M059J (cell line): ENCODE measurements at regions not wholly inside any gene's neighbourhood (a gene's known extent, or its start where the extent isn't known, plus 50 kb on each side); places are given as distances from the start of the nearest gene placed in this dataset.
"Not testable (repeated sequence)": the region's sequence is repeated elsewhere in the genome, so short reads cannot be mapped to it uniquely, and the experiment has no call there.

Source experiments
- DNase-seq: peaks from one replicate; pipeline ENCODE4 v3.0.0-alpha.2; 2012; ENCODE audit warnings: low read depth

DNA sequence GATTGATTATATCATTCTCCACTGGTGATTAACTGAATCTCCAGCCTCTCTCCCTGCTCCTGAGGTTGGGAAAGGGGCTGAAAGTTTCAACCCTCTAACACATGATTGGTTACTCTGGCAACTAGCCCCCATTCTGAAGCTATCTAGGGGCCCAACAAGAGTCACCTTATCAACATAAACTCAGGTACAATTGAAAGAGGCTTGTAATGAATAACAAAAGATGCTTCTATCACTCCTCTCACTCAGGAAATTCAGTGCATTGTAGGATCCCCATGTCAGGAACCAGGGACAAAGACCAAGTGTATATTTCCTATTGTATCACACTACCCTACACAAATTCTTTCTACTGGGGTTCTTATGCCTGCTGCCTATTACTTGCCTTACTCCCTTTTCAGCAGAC lies 123.9 kb upstream of the SLC13A1 start:
- no peak for DNase-seq

DNA sequence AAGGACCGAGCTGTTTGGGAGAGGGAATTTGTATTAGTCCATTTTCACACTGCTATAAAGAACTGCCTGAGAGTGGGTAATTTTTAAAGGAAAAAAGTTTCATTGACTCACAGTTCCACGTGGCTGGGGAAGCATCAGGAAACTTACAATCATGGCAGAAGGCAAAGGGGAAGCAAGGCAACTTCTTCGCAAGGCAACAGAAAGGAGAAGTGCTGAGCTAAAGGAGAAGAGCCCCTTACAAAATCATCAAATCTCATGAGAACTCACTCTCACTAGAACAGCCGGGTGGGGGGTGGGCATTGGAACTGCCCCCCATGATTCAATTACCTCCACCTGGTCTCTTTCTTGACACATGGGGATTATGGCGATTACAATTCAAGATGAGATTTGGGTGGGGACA lies 121.8 kb upstream of the SLC13A1 start:
- not testable (repeated sequence) for DNase-seq

DNA sequence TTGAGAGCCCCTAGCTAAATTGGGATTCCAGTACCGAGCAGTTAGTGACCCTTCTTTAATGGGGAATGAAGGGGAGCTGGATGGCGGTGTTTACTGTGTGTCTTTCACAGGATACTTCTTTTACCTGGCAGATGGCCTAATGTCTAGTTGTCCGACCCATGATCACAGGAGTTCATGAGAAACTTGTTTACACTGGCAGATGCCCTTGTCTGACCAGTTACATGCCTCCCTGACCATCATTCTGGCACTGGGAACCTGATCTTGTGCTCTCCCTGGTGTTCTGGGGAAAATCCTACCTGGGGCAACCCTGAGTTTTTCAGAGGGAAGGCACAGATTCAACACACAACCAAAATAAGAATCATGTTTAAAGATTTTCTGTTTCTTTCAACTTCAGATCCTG lies 120.1 kb upstream of the SLC13A1 start:
- DNase-seq = no peak

DNA sequence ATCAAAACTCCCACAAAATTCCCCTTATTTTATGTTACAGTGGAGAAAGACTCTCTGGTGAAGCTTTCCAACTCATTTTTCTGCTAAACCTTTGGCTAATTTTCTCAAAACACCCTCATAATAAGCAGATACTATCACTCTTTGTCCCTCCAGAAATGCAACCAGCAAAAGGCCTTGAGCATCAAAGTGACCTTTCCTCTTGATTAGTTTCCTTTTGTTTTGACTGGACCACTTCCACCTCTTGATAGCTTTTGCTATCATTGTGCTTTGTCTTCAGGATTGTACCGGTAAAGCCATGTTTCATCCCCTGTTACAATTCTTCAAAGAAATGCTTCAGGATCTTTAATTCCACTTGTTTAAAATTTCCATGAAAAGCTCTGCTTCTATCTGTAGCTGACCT lies 115.1 kb upstream of the SLC13A1 start:
- no peak for DNase-seq

DNA sequence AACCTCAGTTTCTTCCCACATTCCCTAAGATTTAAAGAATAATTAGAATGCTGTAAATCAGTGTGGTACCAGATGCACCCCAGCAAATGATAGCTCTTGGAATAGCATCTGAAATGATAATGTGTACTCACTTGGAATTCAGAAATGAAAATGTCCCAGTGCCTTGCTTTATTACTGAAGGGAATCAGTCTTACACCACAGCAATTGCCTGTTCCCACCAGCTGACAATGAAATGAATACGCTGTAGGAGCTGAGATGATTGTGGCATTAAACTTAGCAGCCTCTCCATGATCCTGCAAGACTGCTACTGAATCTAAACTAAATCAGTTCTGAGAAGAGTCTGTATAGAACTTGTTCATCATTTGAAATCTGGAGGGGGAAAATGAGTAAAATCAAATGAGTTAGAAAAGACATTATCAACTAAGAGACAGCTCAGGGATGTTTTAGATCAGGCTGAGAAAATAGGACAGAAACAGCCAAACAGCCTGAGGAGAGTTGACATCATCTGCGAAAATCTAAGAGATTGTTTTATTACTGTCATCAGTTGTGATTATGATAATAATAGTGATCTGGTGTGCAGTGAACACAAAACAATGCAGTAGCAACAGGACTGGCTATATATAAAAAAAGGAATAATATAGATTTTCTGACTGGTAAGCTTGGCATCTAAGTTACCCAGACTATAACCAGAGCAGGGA lies 108.6 kb upstream of the SLC13A1 start:
- no peak for DNase-seq

DNA sequence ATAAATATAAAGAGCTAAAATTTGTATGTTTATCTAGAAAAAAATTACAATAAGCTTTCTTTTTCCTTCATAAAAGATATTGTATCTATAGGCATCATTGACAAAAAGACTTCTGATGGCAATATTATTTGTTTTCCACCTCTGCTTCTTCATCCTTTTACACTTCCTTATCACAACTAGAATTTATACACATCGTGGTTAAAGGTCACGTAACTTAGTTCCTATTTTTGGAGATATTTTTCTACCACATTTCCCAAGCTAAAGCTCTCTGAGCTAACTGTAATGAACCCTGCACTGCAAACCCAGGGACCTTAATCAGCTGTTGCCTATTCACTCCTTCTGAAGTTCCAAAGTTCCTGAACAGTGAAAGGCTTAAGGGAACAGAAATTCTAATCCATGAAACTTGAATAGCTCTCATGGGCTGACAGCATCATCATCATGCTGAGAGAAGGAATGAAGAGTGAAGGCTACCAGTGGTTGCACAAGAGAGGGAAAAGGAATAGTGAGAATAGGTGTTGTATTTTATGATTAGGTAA lies 106.1 kb upstream of the SLC13A1 start:
- DNase-seq = no peak

DNA sequence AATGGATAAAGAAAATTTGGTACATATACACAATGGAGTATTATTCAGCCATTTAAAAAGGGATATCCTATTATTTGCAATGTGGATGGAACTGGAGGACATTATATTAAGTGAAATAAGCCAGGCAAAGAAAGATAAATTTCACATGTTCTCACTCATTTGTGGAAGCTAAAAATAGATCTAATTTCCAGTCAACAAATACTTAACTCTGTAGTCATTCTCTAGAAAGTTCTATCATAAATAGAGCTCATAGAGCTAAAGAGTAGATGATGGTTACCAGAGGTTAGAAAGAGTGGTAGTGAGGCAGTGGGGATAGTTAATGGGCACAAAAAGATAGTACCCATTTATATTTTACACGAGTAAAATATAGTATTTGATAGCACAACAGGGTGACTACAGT lies 104.2 kb upstream of the SLC13A1 start:
- DNase-seq = no peak

DNA sequence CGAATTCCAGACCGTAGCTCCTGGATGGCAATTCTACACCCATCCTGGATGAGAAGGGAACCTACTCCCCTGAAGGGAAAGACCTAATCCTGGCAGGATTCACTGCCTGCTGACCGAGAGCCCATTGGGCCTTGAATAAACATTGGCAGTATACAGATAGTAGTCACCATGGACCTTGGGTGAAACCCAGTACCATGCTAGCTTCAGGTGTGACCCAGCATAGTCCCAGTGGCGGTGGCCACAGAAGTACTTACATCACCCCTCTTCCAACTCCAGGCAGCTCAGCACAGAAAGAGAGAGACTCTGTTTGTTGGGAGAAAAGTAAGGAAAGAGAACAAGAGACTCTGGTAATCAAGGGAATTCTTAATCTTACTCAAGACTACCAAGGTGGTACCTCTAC lies 97.2 kb upstream of the SLC13A1 start:
- no peak for DNase-seq

DNA sequence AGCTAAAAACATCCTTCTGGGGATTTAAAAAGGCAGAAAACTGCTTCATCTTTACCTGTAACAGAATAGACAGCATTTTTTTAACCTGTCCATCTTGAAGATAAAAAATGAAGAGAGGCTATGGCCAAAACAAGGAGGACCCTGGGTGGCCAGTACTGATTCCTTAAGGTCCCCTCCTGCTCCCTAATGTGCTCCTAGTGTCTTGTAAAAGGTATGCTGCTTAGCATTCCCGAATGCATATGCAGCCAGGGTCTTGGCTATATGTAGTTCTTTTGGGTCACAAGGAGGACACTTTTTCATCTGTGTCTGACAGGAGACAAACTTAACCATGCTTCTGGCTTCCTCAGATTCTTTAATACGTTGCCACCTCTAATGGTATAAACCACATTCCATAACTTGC lies 93.9 kb upstream of the SLC13A1 start:
- DNase-seq = no peak

DNA sequence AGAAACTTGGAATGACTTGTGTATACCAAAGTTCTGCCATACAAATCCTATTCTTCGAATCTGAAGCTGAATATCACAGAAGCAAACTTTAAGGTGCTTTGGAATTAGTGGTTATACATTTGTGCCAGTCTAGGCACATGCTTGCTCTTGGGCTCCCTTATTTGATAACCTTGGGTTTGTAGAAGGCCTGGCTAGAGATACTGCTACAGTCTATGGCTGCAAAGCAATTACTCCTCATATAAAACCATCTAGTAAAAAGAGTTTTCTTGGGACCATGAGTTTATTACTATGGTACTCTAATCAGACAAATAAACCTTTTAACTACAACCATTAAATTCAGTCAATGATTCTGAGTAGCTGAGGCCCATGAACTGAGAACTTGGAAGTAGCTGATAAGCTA lies 92.5 kb upstream of the SLC13A1 start:
- no peak for DNase-seq

DNA sequence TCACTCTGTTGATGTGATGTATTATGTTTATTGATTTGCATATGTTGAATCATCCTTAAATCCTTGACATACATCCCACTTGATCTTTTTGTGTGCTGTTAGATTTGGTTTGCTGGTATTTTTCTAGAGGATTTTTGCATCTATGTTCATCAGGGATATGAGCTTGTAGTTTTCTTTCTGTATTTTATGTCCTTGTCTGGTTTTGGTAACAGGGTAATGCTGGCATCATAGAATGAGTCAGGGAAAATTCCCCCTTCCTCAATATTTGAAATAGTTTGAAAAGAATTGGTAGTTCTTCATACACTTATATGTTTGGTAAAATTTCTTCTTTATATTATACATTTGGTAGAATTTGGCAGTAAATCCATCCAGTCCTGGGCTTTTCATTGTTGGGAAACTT lies 89.4 kb upstream of the SLC13A1 start:
- no peak for DNase-seq

DNA sequence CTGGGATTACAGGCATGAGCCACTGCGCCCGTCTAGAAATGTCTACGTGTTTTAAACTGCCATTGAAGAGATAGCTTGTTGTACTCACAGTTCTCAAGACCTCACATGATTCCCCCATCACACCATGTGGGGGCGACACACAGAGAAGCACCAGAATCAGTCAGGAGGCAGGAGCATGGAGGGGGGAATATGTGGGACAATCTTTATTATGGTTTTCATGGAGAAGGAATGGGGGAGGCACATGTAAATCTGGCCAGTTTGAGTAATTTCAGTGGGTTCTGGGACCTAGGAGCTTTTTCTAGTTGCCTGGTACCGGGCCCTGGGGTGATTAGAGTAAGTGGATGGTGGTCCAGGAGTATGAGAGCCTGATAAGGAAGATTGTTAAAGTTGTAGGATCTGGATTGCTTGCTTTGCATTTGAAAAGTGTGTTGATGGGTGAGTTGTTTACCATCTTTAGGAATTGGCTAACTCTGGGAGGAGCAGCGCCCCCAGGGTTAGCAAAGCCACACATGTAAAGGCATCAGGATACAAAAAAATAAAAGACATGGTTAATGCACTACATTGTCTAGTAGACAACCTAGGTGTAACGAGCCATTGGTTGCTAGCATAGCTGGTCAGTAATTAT lies 85.4 kb upstream of the SLC13A1 start:
- DNase-seq = no peak

DNA sequence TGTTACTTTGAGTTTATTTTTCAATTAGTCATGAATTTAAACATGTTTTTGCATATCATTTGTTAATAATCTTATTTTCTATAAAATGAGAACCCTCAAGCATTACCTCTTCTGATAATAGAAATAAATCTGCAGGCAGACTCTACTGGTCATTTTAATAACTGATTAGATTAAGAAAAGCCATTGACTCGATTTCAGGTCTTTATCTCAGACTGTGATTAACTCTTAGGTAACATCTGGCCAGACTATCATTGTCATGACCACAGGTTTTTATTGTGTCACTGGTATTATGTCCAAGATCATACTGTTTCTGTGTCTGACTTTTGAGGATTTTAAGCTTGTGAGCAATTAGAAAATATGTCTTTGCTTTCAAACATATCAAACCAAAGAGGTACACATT lies 83.6 kb upstream of the SLC13A1 start:
- DNase-seq = no peak

DNA sequence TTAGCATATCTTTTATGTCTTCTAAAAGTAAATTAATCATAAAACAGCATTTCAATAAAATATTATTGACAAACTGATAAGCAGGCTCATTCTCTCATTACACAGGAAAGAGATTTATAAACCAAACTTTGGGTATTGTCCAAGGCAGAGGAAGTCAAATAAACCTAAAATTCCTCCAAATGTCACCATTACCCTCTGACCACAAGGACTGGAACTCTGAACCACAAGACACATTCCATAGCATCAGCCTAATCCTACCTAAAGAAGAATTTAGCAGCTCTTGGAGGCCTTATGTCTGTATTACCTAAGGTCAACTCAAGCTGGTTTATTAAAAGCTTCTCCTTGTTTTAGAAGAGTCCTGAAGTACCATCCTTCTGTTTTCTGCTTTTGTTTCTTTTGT lies 82.4 kb upstream of the SLC13A1 start:
- no peak for DNase-seq

DNA sequence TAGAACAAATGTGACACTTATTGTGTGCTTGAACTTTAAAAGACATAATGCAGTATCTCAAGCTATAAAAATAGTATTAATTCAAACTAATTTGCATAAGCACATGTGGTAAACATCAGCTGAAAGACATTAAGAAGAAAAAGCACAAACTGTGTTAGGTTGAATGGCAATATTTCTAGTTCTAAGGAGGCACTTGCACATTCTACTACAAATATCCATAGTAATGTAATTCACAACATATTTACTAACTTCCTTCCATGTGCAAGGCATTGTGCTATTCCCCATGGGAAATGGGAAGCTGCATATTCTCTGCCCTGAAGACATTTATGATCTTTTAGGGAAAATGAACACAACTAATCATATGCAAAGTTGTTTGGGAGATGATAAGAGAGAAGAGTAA lies 80.2 kb upstream of the SLC13A1 start:
- no peak for DNase-seq

DNA sequence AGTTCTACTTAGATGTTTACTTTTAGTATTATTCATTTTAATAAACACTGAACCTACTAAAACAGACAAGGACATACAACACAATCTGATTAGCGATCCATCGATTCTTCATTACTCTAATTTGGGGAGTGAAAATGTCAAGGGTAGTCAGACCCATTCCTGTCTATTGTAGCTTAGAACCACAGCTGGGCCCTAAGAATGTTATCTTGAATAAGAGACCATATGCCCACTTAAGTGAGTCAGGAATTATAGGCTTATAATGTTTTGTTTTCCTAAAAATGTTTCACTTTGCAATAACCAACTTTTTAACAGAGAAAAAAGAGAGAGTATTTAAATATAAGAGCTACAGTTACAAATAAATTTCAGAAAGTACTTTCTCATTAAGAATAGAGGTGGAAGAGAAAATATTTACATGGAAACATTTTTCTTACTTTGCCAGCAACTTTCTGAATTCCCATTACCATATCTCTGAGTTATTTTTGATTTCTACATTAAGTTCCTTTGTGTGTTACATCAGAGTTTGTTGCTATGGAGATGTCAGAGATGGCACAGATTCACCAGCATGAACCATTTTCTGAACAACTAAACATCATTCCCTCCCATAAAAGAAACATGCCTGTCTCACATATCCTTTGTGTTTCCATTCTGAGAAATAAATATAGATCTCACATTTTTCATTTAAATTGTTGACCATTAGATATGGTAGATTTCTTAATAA lies 75.4 kb upstream of the SLC13A1 start:
- DNase-seq = no peak

DNA sequence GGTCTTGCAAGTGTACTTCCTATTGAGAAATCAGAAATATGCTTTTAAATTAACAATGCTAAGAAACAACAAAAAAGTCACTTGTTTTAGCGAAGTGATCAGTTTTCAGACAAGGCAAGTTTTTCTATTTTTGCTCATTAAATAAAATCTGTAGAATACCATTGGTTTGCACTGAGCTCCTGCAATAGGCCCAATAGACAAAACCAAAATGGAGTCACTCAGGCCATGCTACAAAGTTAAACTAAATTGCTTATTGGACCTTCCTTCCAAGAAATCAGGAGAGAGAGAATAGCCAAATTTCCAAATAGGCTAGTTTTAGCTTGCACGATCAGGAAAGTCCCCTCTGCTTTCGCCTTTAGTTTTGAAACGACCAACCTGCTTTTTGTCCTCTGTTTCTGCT lies 73.4 kb upstream of the SLC13A1 start:
- no peak for DNase-seq

DNA sequence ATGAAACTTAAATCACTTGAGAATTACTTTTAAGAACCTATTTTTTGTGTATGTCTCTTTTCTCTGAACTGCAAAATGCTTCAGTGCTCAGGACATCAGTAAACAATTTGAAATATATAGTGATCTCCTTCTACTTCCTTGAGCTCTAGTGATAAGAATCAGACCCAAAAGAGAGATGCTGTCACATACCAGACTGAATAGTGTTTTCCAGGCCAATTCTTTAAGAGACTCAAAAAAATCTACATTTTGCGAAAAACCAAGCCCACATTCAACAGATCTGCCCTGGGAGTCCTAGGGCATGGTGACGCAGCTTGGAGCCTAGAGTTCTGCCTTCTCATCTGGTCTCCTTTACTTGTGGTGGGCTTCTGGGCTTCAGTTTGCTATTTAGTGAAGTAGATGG lies 72.1 kb upstream of the SLC13A1 start:
- DNase-seq = no peak

DNA sequence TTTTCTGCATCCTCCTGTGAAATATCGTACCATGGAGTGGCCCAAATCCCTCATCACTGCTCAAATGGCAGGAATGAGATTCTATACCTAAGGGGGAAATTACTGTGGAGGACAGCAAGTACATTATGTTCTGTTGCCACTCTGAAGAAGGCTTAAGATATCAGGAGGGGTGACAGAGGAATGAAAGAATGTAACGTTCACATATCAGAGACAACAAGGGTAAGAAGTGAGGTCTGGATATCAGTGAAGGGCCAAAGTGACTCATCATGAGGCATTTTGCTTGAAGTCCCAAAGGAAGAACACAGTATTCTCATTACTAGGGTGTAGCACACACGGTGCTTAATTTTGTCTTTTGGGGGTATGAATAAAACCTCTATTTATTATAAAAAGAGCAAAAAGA lies 71.5 kb upstream of the SLC13A1 start:
- no peak for DNase-seq

DNA sequence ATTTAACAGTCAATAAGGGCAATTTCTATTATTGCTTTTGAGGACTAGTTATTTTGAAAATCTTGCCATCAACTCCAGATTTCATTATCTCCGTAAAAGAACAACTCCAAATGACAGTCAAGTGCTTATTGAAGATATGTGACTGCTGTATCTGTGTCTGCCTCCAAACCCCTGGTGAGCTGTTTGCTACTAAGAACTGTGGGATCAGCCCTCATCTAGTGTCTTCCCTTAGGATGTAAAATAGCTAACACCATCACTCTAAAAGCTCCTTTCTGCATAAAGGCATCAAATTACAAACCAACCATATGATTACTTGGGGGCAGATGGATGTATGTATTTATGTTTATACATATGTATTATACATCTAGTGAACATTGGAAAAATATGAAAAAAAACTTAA lies 70.8 kb upstream of the SLC13A1 start:
- DNase-seq = no peak

DNA sequence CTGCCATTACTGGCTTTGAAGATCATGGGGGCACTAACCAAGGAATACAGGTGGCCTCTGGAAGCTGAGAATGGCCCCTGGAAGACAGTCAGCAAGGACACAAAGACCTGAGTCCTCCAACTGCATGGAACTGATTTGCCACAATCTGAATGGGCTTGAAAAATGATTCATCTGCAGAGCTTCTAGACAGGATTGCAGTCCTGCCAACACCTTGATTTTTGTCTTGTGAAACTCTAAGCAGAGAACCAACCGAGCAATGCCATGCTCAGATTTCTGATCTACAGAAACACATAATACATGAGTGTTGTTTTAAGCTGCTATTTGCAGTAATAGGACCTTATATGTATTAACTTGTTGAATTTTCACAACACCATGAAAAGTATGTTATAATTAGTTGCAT lies 66.1 kb upstream of the SLC13A1 start:
- no peak for DNase-seq

DNA sequence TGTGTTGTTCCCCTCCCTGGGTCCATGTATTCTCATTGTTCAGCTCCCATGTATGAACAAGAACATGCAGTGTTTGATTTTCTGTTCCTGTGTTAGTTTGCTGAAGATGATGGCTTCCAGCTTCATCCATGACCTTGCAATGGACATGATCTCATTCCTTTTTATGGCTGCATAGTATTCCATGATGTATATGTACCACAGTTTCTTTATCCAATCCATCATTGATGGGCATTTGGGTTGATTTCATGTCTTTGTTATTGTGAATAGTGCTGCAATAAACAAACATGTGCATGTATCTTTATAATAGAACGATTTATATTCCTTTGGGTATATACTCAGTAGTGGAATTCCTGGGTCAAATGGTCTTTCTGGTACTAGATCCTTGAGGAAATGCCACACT lies 65.1 kb upstream of the SLC13A1 start:
- not testable (repeated sequence) for DNase-seq

DNA sequence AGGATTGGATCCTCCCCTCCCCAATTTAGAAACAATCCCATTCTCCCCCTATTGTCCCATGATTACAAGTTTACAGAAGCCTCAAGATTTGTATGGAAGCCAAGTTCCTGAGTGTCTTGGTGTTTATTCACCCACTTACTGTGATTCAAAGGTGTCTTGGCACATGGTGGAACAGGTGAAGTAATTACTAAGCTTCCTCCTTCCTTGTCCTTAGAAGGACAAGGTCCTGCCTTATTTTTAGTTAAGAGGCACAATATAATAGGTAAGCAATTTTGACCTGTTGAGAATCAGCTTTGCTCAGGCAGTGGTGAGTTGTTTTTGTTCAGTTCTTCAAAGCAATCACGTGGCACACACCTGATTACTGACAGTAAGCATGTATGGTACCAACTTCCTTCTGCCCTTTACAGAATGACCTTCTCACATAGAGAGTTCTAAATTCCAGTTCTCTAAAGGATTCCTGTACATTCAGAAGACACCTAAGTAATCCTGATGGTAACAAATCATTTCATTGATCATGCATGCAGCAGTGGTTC lies 60.7 kb upstream of the SLC13A1 start:
- DNase-seq = no peak
